Activated CD8-positive, alpha-beta memory T cell treated with anti-CD3 and anti-CD28 coated beads for 36 hours (primary cell): ENCODE measurements at regions not wholly inside any gene's neighbourhood (a gene's known extent, or its start where the extent isn't known, plus 50 kb on each side); places are given as distances from the start of the nearest gene placed in this dataset.
"Not testable (repeated sequence)": the region's sequence is repeated elsewhere in the genome, so short reads cannot be mapped to it uniquely, and the experiment has no call there.

Experiments
- CTCF ChIA-PET: fragments of 350-600 bp; sonication (Branson Sonifier 250); formaldehyde crosslinking; loops from one replicate; lab custom pipeline; 2021; ENCODE audit warnings: antibody characterized with exemption; lab: Charles Lee
- POLR2A ChIA-PET: fragments of 350-600 bp; sonication (Branson Sonifier 250); formaldehyde crosslinking; loops from one replicate; lab custom pipeline; 2021; ENCODE audit warnings: antibody characterized with exemption; lab: Charles Lee

DNA sequence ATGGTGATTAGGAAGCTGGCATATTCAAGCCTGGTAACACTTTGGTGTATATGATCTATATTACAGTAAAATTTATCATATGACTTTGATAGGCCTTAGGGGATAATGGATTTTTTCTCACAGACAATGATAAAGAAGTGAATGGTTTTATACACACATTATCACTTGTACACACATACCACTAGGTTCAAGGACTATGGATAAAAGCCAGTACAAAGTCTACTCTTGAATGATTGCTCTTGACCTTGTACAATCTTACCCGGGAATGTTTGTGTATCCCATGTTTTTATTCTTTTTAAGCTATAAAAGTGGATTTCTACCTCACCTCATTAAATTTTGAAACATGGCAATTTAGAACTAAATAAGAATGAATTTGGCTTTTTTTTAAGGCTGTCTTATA is 414.5 kb upstream of the ADAMTSL1 start:
- ChIA-PET POLR2A (no interaction called here), CTCF (no interaction called here)

DNA sequence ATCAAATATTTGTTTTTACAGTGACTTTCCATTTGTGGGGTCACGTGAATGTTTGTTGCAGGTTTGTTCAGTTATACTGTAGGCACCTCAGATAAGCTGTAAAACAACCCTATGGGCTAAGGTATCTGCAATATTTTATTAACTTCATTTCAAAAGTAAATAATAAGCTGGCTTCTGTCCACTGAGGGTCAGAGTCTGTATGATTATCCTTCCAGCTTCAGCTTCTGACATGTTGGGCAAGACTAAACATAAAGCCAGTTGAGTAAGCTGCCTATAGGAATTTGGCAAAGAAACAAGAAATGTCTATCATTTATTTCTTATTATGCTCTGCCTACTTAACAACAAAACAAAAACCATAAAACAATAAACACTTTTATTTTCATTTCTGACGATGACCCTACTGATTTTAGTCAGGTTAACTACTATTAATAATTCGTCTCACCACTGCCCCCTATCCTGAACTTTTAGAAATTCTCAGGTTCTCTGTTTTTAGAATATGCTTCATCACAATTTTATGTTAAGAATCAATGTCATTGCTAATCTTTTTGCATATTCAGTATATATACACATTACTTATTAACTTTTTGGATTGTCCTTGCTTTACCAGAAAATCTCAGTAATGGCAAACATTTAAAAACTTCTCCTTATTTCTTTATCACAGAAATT is 413.6 kb upstream of the ADAMTSL1 start:
- POLR2A ChIA-PET, result no interaction called here
- CTCF ChIA-PET, result no interaction called here

DNA sequence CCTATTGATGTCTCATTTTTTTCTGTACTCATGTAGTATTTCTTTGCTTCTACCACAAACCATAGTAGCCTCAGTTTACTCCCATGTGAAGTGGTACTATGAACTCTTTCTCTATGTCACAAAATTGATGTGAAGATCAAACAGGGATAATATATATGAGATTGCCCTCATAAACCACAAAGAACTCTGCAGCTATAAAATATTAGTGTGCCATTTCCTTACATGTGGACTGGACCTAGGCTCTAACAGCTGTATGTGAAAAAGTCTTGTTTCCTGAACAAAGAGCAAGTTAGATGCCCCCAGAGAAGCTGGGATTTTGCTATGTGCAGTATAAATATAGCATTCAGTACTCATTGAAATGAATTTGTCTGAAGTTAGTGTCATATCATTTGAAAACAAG is 412.6 kb upstream of the ADAMTSL1 start:
- ChIA-PET CTCF (interaction anchor here (0.5 kb wide), 1 partner anchor 755 kb away, joined by 3 read pairs; no protein-coding TSS in a partner anchor), POLR2A (no interaction called here)

DNA sequence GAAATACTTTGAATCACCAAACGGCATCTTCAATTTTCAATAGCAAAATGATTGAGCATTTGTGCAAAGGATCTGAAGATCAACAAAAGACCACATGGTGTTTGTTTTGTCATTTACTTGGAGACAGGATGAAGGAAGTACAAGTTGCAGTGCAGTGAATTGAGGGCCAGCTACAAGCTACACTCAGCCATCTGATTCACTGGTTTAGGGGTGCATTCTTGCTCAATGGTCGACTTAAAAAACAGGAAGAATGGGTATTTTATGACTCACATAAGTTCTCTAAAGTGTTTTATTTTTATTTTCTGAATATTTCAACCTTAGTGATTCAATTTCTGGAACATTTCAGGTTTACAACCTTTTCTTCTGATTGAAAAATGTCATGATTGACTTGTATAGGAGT is 412.1 kb upstream of the ADAMTSL1 start:
- CTCF ChIA-PET, result no interaction called here
- POLR2A ChIA-PET, result no interaction called here

DNA sequence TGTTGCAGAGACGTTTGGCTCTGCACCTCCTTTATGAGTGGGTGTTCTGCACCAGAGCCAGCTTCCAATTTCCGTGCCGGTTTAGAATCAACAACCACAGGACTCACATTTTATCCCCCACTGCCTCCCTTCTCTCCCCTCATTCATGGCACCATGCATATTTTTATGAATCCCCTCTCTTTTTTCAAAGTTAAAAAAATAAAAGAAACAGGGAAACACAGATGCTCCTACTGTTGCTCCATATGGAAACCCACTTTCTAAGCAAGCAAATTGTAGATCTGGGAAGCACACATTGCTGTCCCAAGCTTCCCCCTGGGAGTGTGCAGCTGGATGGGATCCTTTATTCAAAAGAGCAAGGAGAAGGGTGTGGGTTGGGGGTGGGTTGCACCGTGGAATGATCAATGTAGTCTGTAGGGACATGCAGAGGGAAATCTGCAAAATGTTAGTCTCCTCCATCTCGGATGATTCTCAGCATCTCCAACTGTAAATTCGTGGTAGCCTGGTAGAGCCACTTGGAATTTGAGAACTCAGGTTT is 410.0 kb upstream of the ADAMTSL1 start:
- POLR2A ChIA-PET, result no interaction called here

DNA sequence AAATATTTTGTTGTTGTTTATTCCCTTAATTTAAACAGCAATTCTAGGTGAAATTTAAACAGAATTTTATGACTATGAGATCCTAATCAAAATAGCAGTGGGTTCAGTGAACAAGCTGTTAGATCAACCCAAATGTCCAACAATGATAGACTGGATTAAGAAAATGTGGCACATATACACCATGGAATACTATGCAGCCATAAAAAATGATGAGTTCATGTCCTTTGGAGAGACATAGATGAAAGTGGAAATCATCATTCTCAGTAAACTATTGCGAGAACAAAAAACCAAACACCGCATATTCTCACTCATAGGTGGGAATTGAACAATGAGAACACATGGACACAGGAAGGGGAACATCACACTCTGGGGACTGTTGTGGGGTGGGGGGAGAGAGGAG is 407.3 kb upstream of the ADAMTSL1 start:
- POLR2A ChIA-PET, CTCF ChIA-PET: not testable (repeated sequence)

More for the DNA sequence above, 410.0 kb upstream of the ADAMTSL1 start:
- CTCF ChIA-PET, result no interaction called here

DNA sequence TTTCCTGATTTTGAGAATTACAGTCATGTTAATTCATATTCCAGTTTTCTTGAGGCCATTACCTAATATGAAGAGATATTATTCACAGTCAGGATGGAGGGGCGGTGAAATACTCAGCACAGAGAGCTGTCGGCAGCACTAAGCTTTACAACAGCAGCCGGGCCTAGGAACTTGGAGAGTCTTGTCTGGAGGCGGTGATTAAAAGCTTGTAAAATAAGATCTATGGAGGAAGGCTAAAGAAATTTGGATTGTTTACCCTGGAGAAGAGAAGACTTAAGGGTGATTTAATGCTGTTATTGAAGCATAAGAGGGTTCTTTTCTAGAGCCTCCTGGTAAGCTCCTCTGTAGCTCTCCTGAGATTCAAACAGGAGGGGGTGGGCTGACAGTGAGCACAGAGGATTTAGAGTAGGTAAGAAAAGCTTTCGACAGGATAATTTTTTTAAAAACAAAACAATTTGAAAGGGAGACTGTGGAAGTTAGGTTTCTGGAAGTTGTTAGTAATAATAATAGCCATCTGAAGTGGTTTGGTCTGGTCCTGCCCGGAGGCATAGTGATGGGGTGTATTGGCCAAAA is 406.3 kb upstream of the ADAMTSL1 start:
- POLR2A ChIA-PET, result no interaction called here
- CTCF ChIA-PET, result no interaction called here

DNA sequence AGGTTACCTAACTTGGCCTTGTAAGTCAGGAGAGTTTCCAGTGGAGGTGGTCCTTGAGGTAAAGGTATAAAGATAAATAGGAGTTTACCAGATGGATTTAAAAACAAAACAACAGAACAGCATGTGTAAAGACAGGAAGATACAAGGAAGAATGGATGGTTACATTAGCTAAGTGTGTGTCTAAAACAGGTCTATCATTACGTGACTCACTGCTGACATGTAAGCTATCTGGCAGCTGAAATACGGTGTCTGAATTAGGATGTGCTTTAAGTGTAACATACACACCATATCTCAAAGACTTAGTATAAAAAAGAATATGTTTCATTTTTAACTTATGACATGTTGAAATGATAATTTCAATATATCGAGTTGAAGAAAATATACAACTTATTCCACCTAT is 405.1 kb upstream of the ADAMTSL1 start:
- CTCF ChIA-PET, result no interaction called here
- POLR2A ChIA-PET, result no interaction called here

DNA sequence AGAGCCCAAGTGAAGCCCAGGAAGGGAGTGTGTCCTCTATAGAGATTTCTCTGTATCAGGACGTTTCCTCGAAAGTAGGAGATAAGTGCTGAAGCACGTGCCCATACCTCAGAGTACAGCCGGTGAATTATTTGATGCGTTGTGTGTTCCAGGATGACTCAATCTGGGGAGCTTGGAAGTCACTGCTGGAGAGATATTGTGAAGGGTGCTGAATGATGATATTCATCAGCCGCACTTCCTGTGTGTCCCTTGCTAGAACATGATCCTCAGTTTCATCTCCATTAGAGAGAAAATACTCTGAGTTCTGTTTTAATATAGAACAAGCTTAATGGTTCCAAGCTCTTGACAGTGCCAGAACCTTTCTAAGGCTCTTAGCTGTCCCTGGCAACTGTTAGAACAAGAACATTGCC is 402.3 kb upstream of the ADAMTSL1 start:
- ChIA-PET CTCF (no interaction called here), POLR2A (no interaction called here)

DNA sequence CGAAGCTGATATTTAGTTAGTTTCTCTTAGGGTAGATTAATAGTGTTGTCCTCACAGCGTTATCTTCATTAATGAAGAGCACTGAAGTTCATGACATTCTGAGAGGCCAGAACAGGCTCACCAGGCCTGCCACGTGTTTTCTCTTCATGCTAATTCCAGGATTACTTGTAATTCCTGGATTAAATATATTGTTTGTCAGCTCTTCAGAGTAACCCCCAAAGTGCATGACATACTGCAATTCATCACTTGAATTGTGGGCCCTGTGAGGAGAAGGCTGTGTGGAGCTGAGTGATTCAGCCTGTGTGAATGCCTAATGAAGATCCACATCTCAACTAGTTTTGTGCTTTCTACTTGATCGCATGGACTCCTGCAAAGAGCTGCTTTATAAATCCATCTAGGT is 401.0 kb upstream of the ADAMTSL1 start:
- ChIA-PET POLR2A (no interaction called here), CTCF (no interaction called here)

DNA sequence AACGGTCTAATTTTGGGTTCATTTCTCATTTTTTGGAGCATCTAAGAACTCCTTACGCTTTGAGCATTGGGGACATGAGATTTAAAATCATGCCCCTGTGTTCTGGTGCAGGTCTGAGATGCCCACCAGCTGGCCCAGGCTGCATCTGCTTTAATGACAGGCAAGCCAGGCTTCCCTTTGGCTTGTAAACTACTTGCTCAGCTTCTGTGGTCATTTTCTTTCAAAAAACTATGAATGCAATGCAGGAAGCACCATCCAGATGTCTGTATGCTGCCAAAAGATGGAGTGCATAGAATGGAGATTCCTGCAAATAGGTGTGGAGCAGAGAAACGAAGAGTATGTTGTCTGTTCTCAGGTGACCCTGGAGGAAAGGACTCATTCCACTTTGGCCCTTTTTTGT is 399.9 kb upstream of the ADAMTSL1 start:
- POLR2A ChIA-PET, result no interaction called here
- CTCF ChIA-PET, result no interaction called here

DNA sequence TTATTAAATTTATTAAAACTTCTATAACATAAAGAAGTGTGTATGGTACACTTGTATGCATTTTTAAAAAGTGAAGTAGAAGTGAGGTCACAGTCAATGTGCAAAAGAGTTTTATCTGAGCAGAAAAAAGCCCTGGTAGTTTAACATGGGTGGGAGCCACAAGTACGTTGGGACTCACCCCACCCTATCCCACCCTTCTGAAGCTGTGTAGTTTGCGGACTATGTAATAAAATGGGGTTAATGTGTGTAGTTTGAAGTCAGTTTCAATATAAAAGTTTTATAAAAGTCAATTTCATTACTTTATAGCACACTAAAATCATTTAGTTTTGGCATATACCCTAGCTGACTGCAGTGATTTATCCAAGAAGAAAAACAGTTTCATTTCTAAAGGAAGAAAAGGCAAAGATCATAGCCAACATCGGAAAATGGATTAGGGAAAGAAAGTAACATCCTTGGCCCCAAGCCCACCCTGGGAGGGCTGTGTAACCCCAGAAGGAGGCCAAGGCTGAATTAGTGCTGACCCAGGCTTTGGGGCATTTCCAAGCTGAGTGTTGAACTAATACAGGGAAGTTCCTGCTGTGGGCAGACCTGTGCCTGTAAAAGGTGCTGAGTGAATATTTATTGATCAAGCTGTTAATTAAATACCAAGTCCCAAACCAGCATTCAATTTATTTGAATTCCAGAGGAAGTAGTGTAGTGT is 398.6 kb upstream of the ADAMTSL1 start:
- ChIA-PET CTCF (no interaction called here), POLR2A (no interaction called here)

DNA sequence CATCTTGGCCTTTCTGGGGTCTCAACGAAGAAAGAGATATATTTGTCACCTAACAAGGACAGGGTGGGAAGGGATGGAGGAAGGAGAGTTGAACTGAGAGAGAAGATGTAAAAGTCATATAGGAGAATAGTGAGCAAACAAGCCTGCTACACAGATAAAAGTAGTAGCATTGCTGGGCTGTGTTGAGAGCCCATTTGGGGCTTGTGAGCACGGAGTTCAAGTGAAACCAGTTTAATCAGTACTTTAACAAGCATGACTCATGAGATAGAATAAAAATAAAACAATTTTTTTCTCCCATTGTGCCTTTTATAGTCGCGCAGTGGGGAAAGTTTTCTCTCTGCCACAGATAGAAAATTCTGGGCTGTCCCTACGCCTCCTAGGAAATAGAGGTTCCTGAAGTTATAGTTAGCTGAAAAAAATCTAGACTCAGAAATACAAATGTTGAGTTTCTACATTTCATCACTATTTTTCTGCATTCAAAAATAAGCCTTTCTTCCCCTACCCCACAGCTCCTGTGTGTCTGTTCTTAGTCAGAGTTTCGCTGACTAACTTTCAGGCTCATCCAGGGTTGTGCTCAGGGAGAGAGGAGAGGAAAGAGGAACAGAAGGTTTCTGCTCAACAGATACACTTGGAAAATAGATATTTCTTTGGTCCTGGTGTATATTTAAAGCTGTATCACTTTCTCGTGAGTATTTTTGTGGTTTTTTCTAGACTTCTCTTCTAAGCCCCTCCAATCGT is 395.8 kb upstream of the ADAMTSL1 start:
- ChIA-PET CTCF (no interaction called here), POLR2A (no interaction called here)

DNA sequence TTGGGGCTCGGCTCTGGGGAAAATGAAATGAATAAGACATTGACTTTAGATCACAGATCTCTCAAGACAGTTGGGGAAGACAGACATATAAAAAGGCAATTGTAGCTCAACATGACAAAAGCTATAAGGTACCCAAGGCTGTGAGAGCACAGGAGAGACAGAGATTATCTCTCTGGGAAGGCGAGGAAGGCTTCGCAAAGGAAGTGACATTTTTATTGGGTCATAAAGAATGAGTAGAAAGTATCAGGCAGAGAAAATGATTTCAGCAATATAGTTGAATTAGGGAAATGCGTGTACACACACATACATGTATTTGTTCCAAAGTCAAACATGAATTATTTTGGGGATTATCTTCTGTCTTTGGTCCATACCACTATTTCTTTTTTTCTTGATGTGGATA is 381.8 kb upstream of the ADAMTSL1 start:
- ChIA-PET CTCF (no interaction called here), POLR2A (no interaction called here)

DNA sequence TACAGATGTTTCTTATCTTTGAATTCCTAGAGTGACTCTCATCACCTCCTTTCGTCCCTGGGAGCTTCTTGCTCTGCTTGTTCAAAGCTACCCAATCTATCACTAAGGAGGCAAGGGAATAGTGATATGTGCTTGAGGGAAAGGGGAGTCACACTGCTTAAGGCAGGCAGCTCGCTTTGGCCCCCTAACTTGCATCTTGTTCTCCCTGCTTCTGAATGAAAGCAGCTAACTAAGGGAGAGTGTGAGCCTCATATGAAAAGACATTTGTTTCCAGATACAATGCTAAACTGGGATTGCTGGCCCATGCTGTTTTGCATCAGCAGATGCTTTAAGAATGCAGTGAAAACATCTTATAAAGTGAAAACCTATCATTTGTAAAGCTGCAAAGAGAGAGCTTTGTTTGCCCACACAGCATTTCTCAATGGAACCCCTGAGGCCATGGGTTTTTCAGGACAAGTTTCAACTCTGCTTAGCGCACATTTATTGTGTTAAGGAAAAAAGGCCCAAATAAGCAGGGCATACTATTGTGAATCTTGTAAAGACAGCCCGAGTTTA is 367.9 kb upstream of the ADAMTSL1 start:
- POLR2A ChIA-PET, result no interaction called here
- CTCF ChIA-PET, result no interaction called here

DNA sequence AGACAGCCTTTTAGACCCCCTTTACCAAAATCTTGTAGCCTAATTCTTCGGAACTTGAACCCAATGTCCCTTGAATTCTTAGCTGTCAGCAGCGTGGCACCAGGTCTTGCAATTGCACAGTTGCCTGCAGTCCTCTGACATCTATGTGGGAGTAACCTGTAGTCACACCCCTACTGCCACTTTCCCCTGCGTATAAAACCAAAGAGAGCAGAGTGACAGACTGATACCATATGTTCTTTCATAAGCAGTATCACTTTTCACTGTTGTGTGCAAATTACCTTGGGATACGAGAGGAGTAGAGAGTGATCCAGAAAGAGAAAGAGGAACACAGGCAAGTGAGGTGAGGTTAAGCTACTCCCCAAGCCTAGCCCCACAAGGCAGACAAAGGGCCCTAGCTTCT is 364.3 kb upstream of the ADAMTSL1 start:
- POLR2A ChIA-PET, result no interaction called here
- CTCF ChIA-PET, result no interaction called here

DNA sequence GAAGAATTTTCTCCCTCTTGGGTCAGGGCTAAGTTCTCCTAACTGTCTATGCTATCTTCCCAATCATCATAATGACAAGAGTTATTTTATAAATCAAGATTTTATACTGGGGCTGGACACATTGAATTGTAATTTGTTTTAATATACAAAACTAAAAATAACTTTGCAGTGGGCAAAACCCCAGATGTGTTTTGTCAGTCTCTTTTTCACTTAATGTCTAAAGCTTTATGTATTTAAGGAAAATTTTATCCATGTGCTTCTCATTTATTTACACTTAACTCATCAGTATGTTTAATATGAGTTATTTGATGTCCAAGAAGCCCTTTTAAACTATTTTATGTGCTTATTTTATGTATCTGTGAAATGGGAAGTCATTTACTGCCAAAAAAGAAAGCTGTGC is 362.8 kb upstream of the ADAMTSL1 start:
- ChIA-PET POLR2A (no interaction called here), CTCF (no interaction called here)

DNA sequence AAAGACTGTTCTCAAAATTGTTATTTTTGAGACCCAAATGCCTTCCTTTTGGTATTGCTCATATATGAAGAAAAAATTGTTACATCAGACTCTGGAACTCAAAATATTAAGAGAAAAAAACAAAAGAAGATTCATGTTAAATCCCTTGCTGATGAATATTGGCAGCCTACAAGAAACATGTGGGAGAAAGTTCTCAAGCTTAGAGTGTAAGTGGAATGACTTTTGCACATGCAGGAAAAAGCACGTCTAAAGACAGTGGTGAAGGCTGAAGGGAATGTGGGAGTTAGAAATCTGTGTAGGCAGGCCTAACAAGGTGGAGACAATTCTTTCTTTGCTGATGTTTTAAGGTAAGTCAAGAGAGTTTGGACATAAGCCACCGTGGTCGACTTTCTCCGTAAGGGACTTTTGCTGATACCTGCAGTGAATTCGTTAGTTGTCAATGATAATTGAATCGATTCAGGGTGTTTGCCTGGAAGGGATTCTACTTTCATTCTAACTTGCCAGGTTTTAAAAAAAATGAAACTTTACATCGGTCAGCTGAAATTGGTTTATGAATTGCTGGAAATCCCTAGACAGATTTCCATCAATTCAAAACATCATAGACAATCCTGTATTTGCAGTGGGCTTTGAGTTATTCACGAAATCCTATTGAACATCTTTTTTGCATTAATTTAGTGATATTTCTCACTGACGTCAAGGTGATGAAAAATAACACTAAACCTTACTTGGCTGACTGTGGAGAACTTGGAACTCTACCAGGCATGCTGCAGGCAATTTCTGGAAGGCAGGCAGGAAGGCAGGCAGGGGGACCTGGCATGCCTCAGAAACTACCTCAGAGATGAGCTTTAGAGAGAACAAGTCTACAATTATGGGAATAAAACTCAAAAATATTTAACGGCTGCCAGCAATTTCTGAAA is 359.1 kb upstream of the ADAMTSL1 start:
- ChIA-PET CTCF (no interaction called here), POLR2A (no interaction called here)

DNA sequence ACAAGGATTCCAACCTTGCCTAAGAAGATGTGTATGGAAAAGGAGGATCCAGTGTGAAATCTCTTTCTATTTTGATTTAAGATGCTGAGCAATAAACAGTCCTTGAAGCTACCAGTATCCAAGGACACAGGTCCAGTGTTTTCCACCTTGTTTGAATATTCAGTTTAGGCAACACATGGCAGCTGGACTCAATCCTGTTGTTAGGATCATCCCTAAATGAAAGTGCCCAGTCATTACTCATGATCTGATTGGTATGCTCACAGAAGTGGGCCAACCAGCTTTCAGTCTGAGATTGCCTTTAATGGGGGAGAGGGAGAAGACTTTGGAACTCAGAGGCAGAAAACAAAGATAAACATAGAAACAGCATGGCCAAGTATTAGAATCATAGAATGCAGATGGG is 355.7 kb upstream of the ADAMTSL1 start:
- ChIA-PET CTCF (no interaction called here), POLR2A (no interaction called here)
